ENCODE measurements at regions not wholly inside any gene's neighbourhood (a gene's known extent, or its start where the extent isn't known, plus 50 kb on each side); places are given as distances from the start of the nearest gene placed in this dataset.

- no peaks in the 10 kb centered on the region for H3K36me3 Mint-ChIP-seq
- H3K27ac Mint-ChIP-seq, result no peak overlapping the region
- no peak for TF ChIP-seq OVOL2 (CRISPR knock-in tag; IDR thresholded peaks at IDR 0.05; ENCODE audit: borderline replicate concordance)
- TF ChIP-seq CTCF (IDR thresholded peaks at IDR 0.05), result no peak
- no peak for TF ChIP-seq PREB (CRISPR knock-in tag; IDR thresholded peaks at IDR 0.05; ENCODE audit: borderline replicate concordance)
- TF ChIP-seq PRDM15 (CRISPR knock-in tag; IDR thresholded peaks at IDR 0.05), result no peak
- no peak for TF ChIP-seq ZNF512 (CRISPR knock-in tag; IDR thresholded peaks at IDR 0.05; ENCODE audit: borderline replicate concordance)
- no peak for TF ChIP-seq STAT6 (CRISPR knock-in tag; conservative IDR thresholded peaks at IDR 0.05; ENCODE audit: low read depth)
- no peak for TF ChIP-seq ATF3 (CRISPR knock-in tag; conservative IDR thresholded peaks at IDR 0.05)
- TF ChIP-seq ESRRA (CRISPR knock-in tag; IDR thresholded peaks at IDR 0.05; ENCODE audit: borderline replicate concordance), result no peak
- TF ChIP-seq RELA (CRISPR knock-in tag; IDR thresholded peaks at IDR 0.05; ENCODE audit: borderline replicate concordance), result no peak
- no peak for TF ChIP-seq MAX (CRISPR knock-in tag; IDR thresholded peaks at IDR 0.05)
- TF ChIP-seq KAT7 (CRISPR knock-in tag; IDR thresholded peaks at IDR 0.05; ENCODE audit: borderline replicate concordance), result no peak
- no peak for TF ChIP-seq ATF1 (CRISPR knock-in tag; IDR thresholded peaks at IDR 0.05)
- no peak for TF ChIP-seq ZNF396 (CRISPR knock-in tag; IDR thresholded peaks at IDR 0.05; ENCODE audit: borderline replicate concordance)
- TF ChIP-seq TEAD4 (CRISPR knock-in tag; IDR thresholded peaks at IDR 0.05), result no peak
- no peak for TF ChIP-seq MYBL2 (CRISPR knock-in tag; IDR thresholded peaks at IDR 0.05)
- ChIA-PET POLR2A (no interaction called here), CTCF (no interaction called here)
- 0 out of 2 replicates have a peak, but pooled peaks cover 6% of the 10 kb centered on the region for H3K9me3 Mint-ChIP-seq
- H3K4me1 Mint-ChIP-seq, result peaks cover 14% of the 10 kb centered on the region
- no peak overlapping the region for H3K4me3 Mint-ChIP-seq
- no peaks in the 10 kb centered on the region for H3K27me3 Mint-ChIP-seq (ENCODE audit: low read depth)
- DNase-seq (ENCODE audit: low spot score) (no peak), ATAC-seq (no peak)
Measured at GRCh38 chr13:73772449-73773167, 361.6 kb downstream of the KLF12 start.

Measured in WTC11 (cell line).